GM18868 (cell line): ENCODE measurements at regions not wholly inside any gene's neighbourhood (a gene's known extent, or its start where the extent isn't known, plus 50 kb on each side); places are given as distances from the start of the nearest gene placed in this dataset.

Source experiments
- ATAC-seq: cut with Tn5 transposase; IDR thresholded peaks from one replicate; pipeline ENCODE4 v1.9.1; 2021; ENCODE audit warnings: mild to moderate bottlenecking, moderate library complexity; ENCODE audit not compliant: unreplicated experiment

DNA sequence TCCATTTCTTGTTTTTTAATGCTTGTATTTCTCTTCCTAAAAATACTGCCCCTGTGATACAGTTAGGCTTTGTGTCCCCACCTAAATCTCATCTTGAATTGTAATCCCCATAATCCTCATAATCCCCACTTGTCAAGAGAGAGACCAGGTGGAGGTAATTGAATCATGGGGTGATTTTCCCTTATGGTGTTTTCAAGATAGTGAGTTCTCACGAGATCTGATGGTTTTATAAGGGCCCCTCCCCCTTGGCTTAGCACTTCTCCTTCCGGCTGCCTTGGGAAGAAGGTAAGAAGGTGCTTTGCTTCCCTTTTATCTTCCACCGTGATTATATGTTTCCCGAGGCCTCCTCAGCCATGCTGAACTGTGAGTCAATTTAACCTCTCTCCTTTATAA, 227.4 kb downstream of the MAN2A1 start:
- no peak for ATAC-seq

DNA sequence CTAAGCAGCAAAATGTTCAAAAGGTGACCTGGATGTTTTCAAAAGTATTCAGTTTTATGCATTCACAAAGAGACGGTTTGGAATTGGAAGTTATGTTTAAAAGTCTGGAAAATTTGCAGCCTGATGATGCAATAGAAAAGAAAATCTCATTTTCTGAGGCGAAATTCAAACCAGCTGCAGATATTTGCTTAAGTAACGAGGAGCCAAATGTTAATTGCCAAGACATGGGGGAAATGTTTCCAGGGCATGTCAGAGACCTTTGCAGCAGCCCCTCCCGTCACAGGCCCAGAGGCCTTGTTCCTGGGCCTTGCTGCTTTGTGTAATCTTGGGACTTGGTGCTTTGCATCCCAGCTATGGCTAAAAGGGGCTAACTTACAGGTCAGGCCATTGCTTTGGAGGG, 228.2 kb downstream of the MAN2A1 start:
- ATAC-seq, result no peak

DNA sequence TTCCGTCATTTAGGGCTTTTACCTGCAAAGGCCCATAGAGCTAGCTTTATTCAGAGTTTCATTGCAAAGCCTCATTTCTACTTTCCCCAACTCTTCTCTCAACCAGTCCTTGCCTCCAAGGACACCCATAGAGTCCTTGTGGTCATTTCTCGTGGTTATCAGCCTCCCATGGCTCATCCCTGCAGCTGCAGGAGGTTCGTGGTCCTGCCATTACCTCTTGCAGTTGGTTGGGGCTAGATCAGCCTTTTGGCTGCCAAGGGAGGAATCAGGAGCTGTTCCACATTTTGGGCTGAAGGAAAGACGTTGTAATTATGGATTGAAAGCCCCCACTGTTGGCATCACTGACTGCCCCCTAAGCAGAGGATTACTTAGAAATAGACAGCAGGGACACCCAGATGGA, 231.0 kb downstream of the MAN2A1 start:
- no peak for ATAC-seq

DNA sequence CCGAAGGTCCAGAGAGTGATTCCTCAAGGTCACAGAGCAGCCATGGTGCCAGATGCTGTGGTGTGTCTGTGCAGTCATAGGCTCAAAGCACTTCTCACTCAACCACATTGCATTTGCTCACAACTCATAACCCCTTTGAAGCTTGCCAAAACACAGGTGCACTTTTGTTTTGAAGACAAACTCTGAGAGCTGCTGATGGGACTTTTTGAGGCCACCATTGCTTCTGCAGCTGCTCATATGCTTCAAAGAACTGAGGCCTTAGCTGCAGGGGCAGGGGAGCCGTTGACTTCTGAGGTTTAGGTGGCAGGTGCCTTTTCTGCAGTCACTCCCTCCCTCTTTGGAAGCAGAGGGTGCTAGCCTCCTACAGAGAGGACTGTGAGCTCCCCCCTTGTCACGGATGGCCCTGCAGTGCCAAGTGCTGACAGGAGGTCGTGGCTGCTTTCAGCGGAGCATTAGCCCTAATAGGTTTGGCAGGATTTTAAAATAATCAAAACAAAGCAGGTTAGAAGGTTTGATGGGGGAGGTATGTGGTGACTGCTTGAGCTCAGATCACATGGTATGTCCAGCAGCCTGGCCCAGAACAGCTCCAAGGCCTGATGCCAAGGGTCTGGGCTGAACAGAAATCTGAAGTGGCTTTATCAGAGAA, 232.1 kb downstream of the MAN2A1 start:
- ATAC-seq, result peak; percentile 56

DNA sequence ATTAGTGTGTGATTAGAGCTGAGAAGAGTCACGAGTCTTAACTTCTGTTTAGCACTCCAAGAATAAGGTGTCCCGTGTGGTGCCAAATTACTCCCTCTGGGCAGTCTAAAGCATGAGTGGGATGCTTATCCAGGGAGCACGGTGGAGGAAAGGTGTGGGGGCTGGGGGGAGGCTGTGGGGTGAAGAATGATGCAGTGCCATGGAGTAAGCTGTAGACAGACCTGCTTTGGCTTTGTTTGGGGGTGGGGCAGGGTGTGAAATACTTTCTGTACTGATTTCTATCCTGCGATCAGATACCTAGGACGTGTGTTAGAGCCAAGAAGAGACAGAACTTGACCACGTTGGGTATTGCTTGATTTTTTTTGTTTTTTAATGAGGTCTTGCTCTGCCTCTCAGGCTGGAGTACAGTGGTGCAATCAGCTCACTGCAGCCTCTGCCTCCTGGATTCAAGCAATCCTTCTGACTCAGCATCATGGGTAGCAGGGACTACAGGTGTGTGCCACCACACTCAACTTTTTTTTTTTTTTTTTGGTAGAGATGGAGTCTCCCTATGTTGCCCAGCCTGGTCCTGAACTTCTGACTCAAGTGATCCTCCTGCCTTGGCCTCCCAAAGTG, 232.8 kb downstream of the MAN2A1 start:
- no peak for ATAC-seq

DNA sequence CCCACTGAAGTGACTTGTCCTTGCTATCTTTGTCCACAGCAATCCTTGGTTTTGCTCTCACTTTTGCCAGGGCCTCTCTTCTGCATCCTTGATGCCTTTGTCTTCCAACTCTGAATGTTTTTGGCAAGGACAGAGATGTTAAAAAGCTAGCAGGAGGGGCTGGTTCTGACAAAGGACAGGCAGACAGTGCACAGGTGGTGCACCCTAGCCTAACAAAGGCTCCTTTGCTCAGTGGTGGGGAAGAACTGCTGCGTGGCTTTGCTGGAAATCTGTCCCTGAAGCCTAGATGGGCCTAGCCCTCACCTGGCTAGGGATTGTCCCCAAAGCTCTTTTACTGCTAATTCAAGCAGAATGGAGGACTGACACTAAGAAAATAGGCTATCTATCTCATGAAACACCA, 233.5 kb downstream of the MAN2A1 start:
- no peak for ATAC-seq

DNA sequence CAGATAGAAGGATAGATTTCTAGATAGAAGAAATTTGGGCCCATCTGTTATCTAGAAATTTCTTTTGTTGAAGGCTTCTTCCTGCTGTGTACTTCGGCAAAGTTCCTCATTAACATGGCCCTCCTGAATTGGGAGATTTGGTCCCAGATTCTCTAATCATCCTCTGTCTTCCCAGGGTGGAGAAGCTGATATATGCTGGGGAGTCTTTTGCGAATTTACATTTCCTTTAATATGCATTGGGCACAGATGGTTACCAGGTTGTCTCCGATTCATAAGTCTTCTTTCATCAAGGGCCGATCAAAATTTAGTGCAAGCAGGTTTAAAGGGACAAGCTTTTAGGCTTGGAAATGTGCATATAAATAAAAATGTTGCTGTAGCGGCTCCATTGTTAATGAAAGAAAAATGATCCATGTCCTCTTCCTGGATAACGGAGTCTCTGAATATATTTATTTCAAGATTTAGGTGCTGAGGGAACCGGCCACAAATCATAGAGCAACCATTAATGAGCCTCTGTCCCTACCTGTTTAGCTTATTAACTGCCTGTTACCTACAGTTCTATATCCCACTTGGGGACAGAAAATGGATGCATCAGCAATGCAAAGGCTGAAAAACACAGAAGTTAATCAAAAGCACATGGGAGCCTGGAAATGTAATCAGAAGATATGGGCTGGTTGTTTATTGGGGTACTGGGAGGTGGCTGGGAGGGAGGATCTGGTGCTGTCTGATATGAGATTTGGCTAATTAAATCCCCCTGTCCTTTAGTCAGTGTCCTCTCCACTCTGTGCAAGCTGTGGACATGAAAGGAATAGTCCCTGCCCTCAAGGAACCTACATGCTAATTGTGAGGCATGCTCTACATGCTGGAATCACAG, 234.7 kb downstream of the MAN2A1 start:
- ATAC-seq, result no peak

DNA sequence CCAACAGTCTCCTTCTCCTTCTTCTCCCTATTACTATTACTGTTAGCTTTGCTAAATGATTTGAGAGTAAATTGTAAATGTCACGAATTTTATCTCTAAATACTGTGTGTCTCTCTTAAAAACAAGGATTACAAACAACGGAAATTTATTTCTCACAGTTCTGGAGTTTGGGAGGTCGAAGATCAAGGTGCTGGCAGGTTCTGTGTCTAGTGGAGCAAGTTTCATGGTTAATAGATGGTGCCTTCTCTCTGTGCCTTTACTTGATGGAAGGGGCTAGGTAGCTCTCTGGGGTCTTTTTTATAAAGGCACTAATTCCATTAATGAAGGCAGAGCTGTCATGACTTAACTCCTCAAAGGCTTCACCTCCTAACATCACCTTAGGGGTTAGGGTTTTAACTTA, 237.9 kb downstream of the MAN2A1 start:
- no peak for ATAC-seq

DNA sequence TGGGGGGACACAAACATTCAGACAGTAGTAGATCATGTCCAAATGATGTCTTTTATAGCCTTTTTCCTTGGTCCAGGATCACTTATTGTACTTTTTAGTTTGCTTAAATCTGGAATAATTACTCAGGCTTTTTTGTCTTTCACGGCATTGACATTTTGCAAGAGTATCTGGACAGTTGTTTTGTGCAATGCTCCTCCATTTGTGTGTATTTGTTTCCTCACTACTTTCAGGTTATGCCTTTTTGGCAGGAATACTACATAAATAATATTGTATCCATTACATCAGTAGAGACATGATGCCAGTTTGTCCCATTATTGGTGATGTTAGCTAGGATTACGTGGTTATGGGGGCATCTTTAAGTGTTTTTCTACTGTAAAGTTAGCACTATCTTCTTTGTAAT, 238.3 kb downstream of the MAN2A1 start:
- ATAC-seq, result no peak

DNA sequence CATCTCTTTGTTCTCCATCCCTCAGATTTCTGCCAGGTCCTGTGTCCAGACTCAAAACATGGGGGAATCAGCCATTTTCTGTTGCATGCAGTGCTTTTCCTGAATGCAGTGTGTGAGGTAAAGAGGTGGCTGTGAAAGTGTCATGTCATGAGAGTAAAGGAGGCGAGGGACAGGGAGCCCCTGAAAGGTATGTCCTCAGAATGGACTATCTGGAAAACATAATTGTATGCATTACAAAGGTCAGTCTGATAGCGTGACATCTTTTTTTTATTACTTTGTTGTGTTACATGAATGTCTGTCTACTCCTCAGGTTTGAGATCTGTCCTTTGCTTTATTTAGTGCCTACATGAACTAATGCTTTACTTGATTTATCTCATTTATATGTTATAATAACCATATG, 239.1 kb downstream of the MAN2A1 start:
- no peak for ATAC-seq

DNA sequence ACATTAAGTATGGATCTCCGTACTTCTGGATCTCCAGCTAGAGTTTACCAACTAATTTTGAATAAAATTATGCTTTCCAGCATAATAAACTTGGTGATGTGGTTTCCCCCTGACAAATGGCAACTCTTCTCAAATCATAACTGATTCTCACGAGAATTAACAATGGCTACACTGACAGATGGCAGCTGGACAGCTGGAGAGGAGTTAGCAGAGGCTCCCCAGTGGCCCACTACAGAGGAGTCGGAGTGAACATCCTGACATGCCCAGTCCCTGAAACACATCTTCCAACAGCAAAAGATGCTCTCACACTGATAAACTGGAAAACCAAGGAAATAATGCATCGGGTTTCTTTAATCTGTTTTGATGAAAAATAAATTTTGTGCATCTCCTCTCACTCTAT, 239.6 kb downstream of the MAN2A1 start:
- ATAC-seq, result no peak

DNA sequence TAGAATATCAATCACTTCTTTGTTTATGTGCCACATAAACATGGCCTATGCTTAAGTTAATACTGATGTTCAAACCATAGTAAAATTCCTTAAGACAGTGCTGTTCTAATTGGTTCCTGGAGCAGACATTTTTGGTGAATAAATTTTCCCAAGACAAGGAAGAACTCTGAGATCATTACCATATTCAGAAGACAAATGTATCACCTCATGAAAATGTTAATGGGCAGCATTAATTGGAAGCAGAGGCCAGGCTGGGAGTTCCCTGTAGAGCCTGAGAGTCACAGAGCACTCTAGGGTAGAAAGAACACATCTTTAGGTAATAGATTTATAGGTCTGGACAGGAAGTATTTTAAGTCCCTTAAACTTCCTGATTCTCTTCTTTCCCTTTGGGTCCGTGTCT, 240.2 kb downstream of the MAN2A1 start:
- ATAC-seq, result no peak

DNA sequence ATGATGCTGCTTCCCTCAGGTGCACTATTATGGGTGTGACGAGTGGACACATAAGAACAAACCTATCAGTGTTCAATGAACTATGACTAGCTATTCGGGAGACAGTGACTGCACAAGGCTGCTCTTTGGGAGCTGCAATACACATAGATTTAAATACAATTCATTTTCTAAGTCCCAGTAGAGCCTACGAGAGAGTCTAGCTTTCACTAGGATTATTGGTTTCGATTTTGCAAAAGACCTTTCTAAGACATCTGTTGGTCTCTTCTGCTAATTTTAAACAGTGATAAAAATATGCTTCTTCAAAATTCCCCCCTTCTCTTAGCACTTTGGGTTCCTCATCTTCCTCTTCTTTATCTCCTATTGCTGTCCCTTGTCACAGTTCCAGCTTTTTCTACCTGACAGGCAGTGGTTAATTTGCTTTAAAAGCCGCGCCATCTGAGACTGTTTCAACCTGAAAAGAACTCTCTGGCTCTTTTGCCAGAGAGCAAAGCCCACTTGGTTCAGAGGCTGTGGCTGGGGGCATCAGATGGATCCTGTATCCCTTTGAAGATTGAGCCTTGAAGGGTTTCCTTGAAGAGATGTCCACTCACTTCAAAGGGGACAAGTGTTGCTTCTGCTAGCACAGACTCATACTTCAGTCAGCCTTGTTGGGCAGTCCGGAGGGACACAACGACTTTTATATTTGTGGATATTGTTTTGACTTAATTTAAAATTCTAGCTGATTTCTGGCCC, 241.5 kb downstream of the MAN2A1 start:
- no peak for ATAC-seq

DNA sequence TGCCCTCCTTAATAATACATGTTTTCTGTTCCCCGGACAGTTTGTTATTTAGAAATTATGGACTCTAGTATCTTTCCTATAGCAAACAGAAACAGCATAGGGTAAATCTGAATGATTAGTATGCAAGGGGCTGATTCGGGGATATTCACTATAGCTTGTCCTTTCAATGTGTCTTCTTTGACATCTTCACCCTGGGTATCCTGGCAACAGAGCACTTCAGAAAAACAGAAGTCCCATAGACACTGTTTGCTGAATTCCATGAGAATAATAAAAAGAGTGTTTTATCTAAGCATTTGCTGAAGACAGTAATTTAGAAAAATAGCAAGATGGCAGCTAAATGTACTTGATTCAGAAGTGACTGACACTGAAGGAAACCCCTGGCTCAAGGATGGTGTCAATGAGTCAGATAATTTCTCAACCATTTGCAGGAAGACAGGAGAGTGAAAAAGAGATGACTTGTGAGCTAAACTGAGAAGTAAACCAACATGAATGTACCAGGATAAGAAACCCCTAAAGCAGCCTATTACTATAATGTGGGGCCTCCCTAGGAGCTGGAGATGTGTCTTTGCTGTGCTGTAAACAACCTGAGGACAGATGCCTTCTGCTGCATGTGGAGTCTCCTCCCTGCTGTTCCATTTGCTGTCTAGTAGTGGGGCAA, 246.2 kb downstream of the MAN2A1 start:
- no peak for ATAC-seq

DNA sequence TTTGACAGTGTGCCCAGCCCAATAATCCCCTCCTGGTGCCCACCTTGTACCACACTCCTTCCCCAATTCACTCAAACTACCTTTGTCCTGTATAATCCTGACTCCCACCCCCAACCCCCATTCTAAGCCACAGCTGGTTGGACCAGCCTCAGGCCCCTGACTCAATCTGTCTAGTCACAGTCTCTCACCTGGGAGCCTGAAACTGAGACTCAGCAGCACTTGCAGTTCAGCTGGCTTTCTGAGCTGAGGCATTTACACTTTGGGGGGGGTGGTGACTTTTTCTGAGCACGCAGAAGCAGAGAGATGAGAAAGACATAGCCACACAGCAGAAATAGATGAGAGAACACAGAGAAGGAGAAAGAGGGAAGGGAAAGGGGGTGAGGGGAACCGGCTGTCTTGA, 247.3 kb downstream of the MAN2A1 start:
- peak; percentile 60 for ATAC-seq

DNA sequence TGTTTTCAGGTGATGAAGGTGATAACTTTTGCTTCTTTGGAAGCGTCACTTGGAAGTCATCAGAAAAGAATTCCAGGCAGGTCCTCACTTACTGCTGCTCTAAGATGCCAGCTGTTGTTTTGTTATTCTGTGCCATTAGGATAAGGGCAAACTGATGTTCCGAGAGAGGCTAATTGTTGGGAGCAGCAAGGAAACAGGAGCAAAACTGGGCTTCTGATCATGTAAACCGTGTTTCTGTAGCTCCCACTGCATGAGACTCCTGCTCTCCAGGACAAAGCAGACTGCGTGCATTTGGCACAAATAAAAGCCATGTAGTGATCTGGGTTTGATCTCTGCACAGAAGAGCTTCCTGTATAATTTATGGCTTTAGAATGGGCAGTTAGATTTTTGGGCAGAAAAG, 248.2 kb downstream of the MAN2A1 start:
- ATAC-seq, result no peak

DNA sequence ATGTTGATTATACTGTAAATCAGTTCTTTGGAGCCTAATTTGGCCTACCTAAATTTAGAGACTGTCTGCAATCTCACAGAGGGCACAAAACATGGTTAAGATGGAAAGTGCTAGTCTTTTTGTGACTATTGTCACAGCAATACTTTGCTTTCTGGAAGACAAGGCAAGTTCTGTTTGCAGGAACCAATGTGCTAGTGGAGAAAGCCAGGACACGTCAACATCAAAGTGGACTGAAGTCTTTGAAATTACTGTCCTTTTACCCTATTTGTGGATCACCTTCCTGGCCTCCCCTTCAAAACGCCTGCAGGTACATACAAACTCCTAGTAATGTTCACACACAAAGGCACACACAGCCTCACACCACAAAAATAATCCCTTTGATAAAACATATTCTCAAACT, 248.7 kb downstream of the MAN2A1 start:
- no peak for ATAC-seq

DNA sequence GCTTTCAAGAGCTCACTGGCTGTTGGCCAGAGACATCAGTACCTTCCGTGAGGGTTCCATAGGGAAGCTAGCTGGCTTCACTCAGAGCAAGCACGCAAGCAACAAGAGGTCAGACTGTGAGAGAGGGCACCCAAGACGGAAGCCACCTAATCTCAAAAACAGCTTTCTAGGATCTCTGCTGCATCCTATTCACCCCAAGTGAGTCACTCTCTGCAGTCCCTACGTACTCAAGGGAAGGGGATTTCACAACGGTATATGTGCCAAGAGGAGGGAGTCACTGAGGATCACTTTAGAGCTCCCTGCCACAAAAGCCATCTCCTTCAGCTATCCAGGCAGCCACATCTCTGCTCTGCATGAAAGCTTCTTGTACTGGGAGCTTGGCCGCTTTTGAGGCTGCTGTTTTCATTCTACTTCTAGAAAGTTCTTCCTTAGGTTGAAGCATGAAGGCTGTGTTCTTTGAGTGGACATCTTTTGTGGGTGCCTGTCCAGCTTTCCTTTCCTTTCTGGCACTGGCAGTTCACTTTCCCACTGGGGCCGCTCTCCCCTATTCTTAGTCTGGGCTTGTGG, 249.5 kb downstream of the MAN2A1 start:
- ATAC-seq, result no peak

DNA sequence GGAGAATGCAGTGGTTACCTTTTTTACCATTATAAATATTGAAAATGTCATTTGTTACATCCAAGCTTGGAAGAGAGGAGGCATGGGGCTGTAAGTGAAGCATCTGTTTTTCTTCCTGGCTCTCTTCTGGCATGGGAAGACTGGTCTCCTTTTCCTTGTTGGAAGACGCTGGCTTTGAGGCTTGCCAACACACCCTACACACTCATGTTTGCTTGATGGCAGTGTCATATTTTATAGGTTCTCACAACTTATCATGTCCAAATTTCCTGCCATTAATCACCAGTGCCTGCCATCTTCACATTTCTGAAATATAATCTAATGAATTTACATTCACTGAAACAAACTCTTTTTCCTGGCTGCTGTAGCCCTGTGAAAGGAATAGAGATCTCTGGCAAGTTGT, 252.9 kb downstream of the MAN2A1 start:
- no peak for ATAC-seq

DNA sequence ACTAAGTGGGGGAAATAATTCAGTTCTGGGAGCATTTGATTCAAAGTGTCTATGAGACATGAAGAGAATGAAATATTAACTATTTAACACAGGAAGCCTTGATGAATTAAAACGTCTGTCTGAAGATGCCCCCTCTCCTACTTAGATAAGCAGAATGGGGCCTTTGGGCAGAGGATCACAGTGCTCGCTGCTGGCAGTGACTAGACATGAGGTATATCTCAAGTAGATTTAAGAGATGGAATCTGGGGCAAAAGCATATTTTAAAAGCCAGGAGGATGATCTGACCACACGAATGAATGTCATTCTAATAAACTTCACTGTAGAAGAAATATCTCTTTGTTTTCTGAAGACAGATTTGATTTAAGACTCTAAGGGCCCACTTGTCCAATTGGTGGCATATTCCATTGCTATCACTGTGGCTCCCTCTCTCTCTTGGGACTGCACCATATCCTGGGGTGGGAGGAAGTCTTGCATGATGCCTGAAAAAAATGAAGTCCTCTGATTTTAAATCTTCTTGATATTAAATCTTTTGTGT, 254.0 kb downstream of the MAN2A1 start:
- no peak for ATAC-seq
